ENCODE measurements at regions not wholly inside any gene's neighbourhood (a gene's known extent, or its start where the extent isn't known, plus 50 kb on each side); places are given as distances from the start of the nearest gene placed in this dataset.

GRCh38 chr3:15924914-15925313 is 127.1 kb upstream of the ANKRD28 start:
- no peaks in the 10 kb centered on the region for H3K36me3 ChIP-seq (replicated peaks)
- H3K27me3 ChIP-seq (replicated peaks) = no peaks in the 10 kb centered on the region
- no peak overlapping the region for H3K4me3 ChIP-seq (ENCODE audit: low read depth, low read length)
- in situ Hi-C loops (cut with HindIII; ENCODE audit: low pct_ligation_motif_present, low sequenced_read_pairs) = no loop called here
- H3K27ac ChIP-seq = no peak overlapping the region
- TF ChIP-seq, protein P1, sequence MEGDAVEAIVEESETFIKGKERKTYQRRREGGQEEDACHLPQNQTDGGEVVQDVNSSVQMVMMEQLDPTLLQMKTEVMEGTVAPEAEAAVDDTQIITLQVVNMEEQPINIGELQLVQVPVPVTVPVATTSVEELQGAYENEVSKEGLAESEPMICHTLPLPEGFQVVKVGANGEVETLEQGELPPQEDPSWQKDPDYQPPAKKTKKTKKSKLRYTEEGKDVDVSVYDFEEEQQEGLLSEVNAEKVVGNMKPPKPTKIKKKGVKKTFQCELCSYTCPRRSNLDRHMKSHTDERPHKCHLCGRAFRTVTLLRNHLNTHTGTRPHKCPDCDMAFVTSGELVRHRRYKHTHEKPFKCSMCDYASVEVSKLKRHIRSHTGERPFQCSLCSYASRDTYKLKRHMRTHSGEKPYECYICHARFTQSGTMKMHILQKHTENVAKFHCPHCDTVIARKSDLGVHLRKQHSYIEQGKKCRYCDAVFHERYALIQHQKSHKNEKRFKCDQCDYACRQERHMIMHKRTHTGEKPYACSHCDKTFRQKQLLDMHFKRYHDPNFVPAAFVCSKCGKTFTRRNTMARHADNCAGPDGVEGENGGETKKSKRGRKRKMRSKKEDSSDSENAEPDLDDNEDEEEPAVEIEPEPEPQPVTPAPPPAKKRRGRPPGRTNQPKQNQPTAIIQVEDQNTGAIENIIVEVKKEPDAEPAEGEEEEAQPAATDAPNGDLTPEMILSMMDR (IDR thresholded peaks at IDR 0.05; ENCODE audit: low read depth, low read length, missing control alignments) = no peak
- no peak for DNase-seq

GRCh38 chr3:15926871-15927270 is 129.1 kb upstream of the ANKRD28 start:
- no peak for DNase-seq
- Histone ChIP-seq H3K27ac (no peak overlapping the region), H3K4me3 (ENCODE audit: low read depth, low read length) (no peak overlapping the region), H3K36me3 (replicated peaks) (no peaks in the 10 kb centered on the region), H3K27me3 (replicated peaks) (no peaks in the 10 kb centered on the region)
- TF ChIP-seq, protein P1 (IDR thresholded peaks at IDR 0.05; ENCODE audit: low read depth, low read length, missing control alignments) = no peak
- in situ Hi-C loops (cut with HindIII; ENCODE audit: low pct_ligation_motif_present, low sequenced_read_pairs) = no loop called here

DNA sequence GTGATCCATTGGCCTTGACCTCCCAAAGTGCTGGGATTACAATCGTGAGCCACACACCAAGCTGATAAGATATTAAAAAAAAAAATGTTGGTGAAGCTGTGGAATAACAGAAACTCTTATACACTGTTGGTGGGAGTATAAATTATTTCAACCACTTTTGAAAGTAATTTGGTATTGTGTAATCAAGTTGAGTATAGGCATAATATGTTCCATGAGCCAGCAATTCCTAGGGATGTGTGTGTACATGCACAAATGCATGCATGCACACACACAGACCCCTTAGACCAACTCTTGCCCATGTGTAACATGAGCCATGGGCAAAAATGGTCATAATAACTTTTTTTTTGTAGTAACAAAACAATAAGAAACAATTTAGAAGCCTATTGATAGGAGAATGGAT is 130.2 kb upstream of the ANKRD28 start:
- in situ Hi-C loops (cut with HindIII; ENCODE audit: low pct_ligation_motif_present, low sequenced_read_pairs) = no loop called here
- DNase-seq = no peak
- Histone ChIP-seq H3K4me3 (ENCODE audit: low read depth, low read length) (no peak overlapping the region), H3K36me3 (replicated peaks) (no peaks in the 10 kb centered on the region), H3K27ac (no peak overlapping the region), H3K27me3 (replicated peaks) (no peaks in the 10 kb centered on the region)
- TF ChIP-seq, protein P1 (IDR thresholded peaks at IDR 0.05; ENCODE audit: low read depth, low read length, missing control alignments) = no peak

DNA sequence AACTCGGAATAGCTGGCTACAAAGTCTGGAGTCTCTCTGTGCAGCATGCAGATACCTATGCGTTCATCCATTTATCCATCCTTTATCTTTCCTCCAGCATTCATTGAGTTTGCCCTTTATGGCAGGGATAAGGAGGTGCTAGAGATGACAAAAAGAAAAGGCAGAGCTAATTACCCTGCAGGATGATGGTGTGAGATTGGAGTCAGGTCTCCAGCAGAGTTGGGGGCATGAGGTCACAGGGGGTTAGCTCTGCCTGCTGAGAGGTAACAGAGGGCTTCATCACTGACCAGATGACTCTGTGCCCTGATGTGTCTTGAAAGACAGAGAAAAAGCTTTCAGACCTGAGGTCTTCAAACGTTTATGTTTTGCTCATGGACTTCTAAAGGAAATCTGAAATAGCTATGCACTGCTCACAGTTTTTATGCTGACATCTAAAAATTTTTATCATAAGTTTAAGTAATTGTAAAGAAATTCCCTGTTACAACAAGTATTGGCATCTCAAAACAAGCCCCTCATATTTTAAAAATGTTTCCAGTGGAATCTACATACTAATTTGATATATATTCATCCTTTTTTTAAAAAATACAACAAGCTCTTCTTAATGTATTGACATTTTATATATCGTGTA is 132.3 kb upstream of the ANKRD28 start:
- in situ Hi-C loops (cut with HindIII; ENCODE audit: low pct_ligation_motif_present, low sequenced_read_pairs) = no loop called here
- DNase-seq = no peak
- no peaks in the 10 kb centered on the region for H3K36me3 ChIP-seq (replicated peaks)
- no peaks in the 10 kb centered on the region for H3K27me3 ChIP-seq (replicated peaks)
- H3K4me3 ChIP-seq (ENCODE audit: low read depth, low read length) = no peak overlapping the region
- TF ChIP-seq, protein P1 (IDR thresholded peaks at IDR 0.05; ENCODE audit: low read depth, low read length, missing control alignments) = no peak
- H3K27ac ChIP-seq = no peak overlapping the region

DNA sequence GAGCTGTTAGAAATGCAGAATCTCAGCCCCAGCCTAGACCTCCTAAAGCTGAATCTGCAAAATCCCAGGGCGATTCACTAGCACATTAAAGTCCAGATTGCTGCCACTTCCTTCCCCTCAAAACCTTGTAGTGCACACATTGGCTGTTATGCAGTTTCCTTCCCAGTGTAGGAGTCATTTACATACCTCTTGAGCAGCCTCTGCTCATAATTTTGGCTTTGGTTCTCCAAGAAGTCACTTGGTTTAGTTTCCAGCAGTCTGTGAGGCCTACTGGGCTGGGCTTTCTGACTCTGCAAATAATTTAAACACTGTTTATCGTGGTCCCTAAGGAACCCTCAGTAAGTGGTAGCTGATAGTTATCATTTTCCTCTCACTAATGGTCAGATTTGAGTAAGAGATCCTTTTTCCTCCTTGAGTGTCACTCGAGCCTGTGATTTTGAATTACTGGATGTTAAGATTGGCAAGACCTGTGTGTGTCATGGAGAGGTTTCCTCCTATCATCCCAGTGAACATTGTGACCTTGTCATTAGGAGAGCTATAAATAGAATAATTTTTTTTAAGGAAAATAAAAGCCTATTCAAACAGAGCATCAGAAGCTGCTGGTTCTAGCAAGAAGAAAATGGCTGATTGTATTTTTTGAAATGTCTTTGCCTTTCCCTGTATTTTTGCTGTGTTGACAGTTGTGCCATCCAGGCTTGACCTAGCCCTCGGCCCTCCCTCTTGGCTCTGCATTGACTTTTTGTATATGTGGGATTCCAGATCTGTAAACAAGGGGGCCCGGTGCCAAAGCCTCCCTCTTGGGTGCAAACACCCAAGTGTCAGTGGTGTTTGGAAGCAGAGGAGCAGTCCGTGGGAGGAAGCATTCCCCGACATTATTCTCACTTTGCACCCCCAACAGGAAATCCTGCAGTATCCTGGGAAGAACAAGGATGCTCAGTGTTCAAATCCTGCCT is 134.8 kb upstream of the ANKRD28 start:
- no peak for DNase-seq
- in situ Hi-C loops (cut with HindIII; ENCODE audit: low pct_ligation_motif_present, low sequenced_read_pairs) = no loop called here
- H3K4me3 ChIP-seq (ENCODE audit: low read depth, low read length) = no peak overlapping the region
- TF ChIP-seq, protein P1 (IDR thresholded peaks at IDR 0.05; ENCODE audit: low read depth, low read length, missing control alignments) = no peak
- H3K27me3 ChIP-seq (replicated peaks) = no peaks in the 10 kb centered on the region
- H3K27ac ChIP-seq = no peak overlapping the region
- H3K36me3 ChIP-seq (replicated peaks) = no peaks in the 10 kb centered on the region
